ENCODE measurements at regions not wholly inside any gene's neighbourhood (a gene's known extent, or its start where the extent isn't known, plus 50 kb on each side); places are given as distances from the start of the nearest gene placed in this dataset.

DNA sequence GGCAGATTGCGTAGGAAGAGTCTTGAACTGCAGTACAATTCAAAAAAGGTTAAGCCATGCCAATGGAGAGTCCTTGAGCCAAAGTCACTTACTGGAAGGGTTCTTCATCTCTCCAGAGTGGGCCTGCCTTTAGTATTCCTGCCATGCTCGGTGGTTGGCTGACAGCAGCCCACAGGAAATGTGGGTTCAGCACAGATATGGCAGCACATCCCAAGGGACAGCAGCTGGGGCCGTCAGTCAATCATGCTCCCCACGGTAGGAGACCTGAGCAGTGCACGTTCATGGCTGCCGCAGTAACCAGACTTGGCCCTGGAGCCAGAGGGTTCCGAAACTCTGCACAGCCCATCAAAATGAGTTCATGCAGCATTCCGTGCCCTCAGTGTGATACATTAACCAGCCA, 63.6 kb upstream of the SIRPA start:
- H3K9ac ChIP-seq, result no peak overlapping the region
- no peak overlapping the region for H3K4me2 ChIP-seq (ENCODE audit: unreplicated experiment)
- no peak overlapping the region for H2AFZ ChIP-seq
- no peaks in the 10 kb centered on the region for H3K27me3 ChIP-seq (replicated peaks; ENCODE audit: insufficient read depth)
- H3K9me2 ChIP-seq (ENCODE audit: insufficient read depth), result no peaks in the 10 kb centered on the region
- TF ChIP-seq EZH2 (IDR thresholded peaks at IDR 0.05; ENCODE audit: insufficient read depth, poor library complexity, severe bottlenecking) (no peak), EZH2phosphoT487 (IDR thresholded peaks at IDR 0.05; ENCODE audit: insufficient read depth, low read depth) (no peak)
- no peak overlapping the region for H3K27ac ChIP-seq
- no peak for DNase-seq
- no peaks in the 10 kb centered on the region for H4K20me1 ChIP-seq (ENCODE audit: insufficient read depth)
- peaks cover 42% of the 10 kb centered on the region for H3K4me1 ChIP-seq (ENCODE audit: insufficient read depth)
- no peaks in the 10 kb centered on the region for H3K79me2 ChIP-seq (ENCODE audit: insufficient read depth)
- in situ Hi-C loops (cut with MboI), result no loop called here
- no peaks in the 10 kb centered on the region for H3K36me3 ChIP-seq (ENCODE audit: low read depth)
- no peaks in the 10 kb centered on the region; the same call in 1 of the 2 replicates for H3F3A ChIP-seq (ENCODE audit: insufficient read depth)
- whole genome bisulfite sequencing, 2 experiments (ENCODE audit: low coverage in 1 of 2, low lambda C conversion rate in 2 of 2, missing lambda C conversion rate in 2 of 2), result 91 to 94% methylated on average over 8 of the region's 8 CpGs
- no peaks in the 10 kb centered on the region for H3K9me3 ChIP-seq (ENCODE audit: low read depth)
- no peak overlapping the region for H3K4me3 ChIP-seq

DNA sequence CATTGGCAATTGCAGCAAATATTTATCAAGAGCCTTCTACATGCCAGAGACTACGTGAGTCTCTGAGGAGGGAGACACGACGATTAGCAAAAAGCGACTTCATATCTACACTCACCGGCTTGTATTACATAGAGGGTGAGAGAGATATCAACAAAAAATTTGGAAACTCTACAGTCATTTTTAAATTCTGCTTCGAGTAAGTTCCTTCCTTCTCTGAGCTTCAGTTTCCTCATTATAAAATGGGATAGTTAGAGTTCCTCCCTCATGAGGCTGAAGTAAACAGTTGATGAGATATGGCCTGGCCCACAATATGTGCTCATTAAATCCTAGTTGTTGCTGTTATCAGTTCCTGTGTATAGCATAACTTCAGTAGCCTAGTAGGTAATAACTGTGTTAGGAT, 64.1 kb upstream of the SIRPA start:
- Histone ChIP-seq H2AFZ (no peak overlapping the region), H4K20me1 (ENCODE audit: insufficient read depth) (no peaks in the 10 kb centered on the region), H3K27ac (peak overlapping the region; percentile 72; the same call in 1 of the 2 replicates), H3K36me3 (ENCODE audit: low read depth) (no peaks in the 10 kb centered on the region), H3K9me3 (ENCODE audit: low read depth) (no peaks in the 10 kb centered on the region), H3K9ac (no peak overlapping the region), H3K27me3 (replicated peaks; ENCODE audit: insufficient read depth) (no peaks in the 10 kb centered on the region), H3K4me3 (no peak overlapping the region), H3K79me2 (ENCODE audit: insufficient read depth) (no peaks in the 10 kb centered on the region), H3F3A (ENCODE audit: insufficient read depth) (peaks cover 5% of the 10 kb centered on the region; the same call in 1 of the 2 replicates), H3K4me2 (ENCODE audit: unreplicated experiment) (no peak overlapping the region), H3K4me1 (ENCODE audit: insufficient read depth) (peaks cover 42% of the 10 kb centered on the region), H3K9me2 (ENCODE audit: insufficient read depth) (no peaks in the 10 kb centered on the region)
- in situ Hi-C loops (cut with MboI), result no loop called here
- TF ChIP-seq EZH2 (IDR thresholded peaks at IDR 0.05; ENCODE audit: insufficient read depth, poor library complexity, severe bottlenecking), result no peak
- no peak for TF ChIP-seq EZH2phosphoT487 (IDR thresholded peaks at IDR 0.05; ENCODE audit: insufficient read depth, low read depth)
- 77 to 87% methylated on average over 6 of the region's 6 CpGs for WGBS, 2 experiments (ENCODE audit: low coverage in 1 of 2, low lambda C conversion rate in 2 of 2, missing lambda C conversion rate in 2 of 2)
- no peak for DNase-seq

- Histone ChIP-seq H3K4me2 (ENCODE audit: unreplicated experiment) (peak overlapping the region; percentile 41), H3F3A (ENCODE audit: insufficient read depth) (peaks cover 8% of the 10 kb centered on the region; the same call in 1 of the 2 replicates), H3K79me2 (ENCODE audit: insufficient read depth) (no peaks in the 10 kb centered on the region), H3K9me2 (ENCODE audit: insufficient read depth) (no peaks in the 10 kb centered on the region), H2AFZ (no peak overlapping the region), H4K20me1 (ENCODE audit: insufficient read depth) (no peaks in the 10 kb centered on the region), H3K4me3 (no peak overlapping the region), H3K9ac (peak overlapping the region; percentile 29), H3K9me3 (ENCODE audit: low read depth) (no peaks in the 10 kb centered on the region), H3K4me1 (ENCODE audit: insufficient read depth) (peaks cover 44% of the 10 kb centered on the region), H3K27ac (peak overlapping the region; percentile 72), H3K36me3 (ENCODE audit: low read depth) (no peaks in the 10 kb centered on the region), H3K27me3 (replicated peaks; ENCODE audit: insufficient read depth) (no peaks in the 10 kb centered on the region)
- 0 to 3% methylated on average over 7 of the region's 7 CpGs for WGBS, 2 experiments (ENCODE audit: low coverage in 1 of 2, low lambda C conversion rate in 2 of 2, missing lambda C conversion rate in 2 of 2)
- peak; percentile 100 for DNase-seq
- in situ Hi-C loops (cut with MboI), result no loop called here
- TF ChIP-seq EZH2 (IDR thresholded peaks at IDR 0.05; ENCODE audit: insufficient read depth, poor library complexity, severe bottlenecking) (no peak), EZH2phosphoT487 (IDR thresholded peaks at IDR 0.05; ENCODE audit: insufficient read depth, low read depth) (no peak)
Observed at GRCh38 chr20:1830240-1830639, 65.0 kb upstream of the SIRPA start.

GRCh38 chr20:1829531-1829930, 65.7 kb upstream of the SIRPA start:
- Histone ChIP-seq H3K27ac (peak overlapping the region; percentile 72), H3K9ac (peak overlapping the region; percentile 21; the same call in 1 of the 2 replicates)

GRCh38 chr20:1828786-1829131, 66.4 kb upstream of the SIRPA start:
- Histone ChIP-seq H3K4me2 (ENCODE audit: unreplicated experiment) (no peak overlapping the region), H3K9me2 (ENCODE audit: insufficient read depth) (no peaks in the 10 kb centered on the region), H3K27ac (peak overlapping the region; percentile 72), H3K9me3 (ENCODE audit: low read depth) (no peaks in the 10 kb centered on the region), H3K79me2 (ENCODE audit: insufficient read depth) (no peaks in the 10 kb centered on the region), H3F3A (ENCODE audit: insufficient read depth) (peaks cover 14% of the 10 kb centered on the region), H3K27me3 (replicated peaks; ENCODE audit: insufficient read depth) (no peaks in the 10 kb centered on the region), H3K4me1 (ENCODE audit: insufficient read depth) (peaks cover 46% of the 10 kb centered on the region), H2AFZ (no peak overlapping the region), H3K4me3 (no peak overlapping the region), H3K36me3 (ENCODE audit: low read depth) (no peaks in the 10 kb centered on the region), H4K20me1 (ENCODE audit: insufficient read depth) (no peaks in the 10 kb centered on the region), H3K9ac (no peak overlapping the region)
- in situ Hi-C loops (cut with MboI), result no loop called here
- WGBS, 2 experiments (ENCODE audit: low coverage in 1 of 2, low lambda C conversion rate in 2 of 2, missing lambda C conversion rate in 2 of 2), result 88 to 95% methylated on average over 1 of the region's 1 CpG
- no peak for TF ChIP-seq EZH2 (IDR thresholded peaks at IDR 0.05; ENCODE audit: insufficient read depth, poor library complexity, severe bottlenecking)
- no peak for TF ChIP-seq EZH2phosphoT487 (IDR thresholded peaks at IDR 0.05; ENCODE audit: insufficient read depth, low read depth)
- DNase-seq, result no peak

More at GRCh38 chr20:1829531-1829930, 65.7 kb upstream of the SIRPA start:
- Histone ChIP-seq H3K79me2 (ENCODE audit: insufficient read depth) (no peaks in the 10 kb centered on the region), H3K27me3 (replicated peaks; ENCODE audit: insufficient read depth) (no peaks in the 10 kb centered on the region), H3F3A (ENCODE audit: insufficient read depth) (peaks cover 14% of the 10 kb centered on the region), H3K36me3 (ENCODE audit: low read depth) (no peaks in the 10 kb centered on the region), H3K4me1 (ENCODE audit: insufficient read depth) (peaks cover 45% of the 10 kb centered on the region), H2AFZ (no peak overlapping the region), H3K9me3 (ENCODE audit: low read depth) (no peaks in the 10 kb centered on the region), H3K9me2 (ENCODE audit: insufficient read depth) (no peaks in the 10 kb centered on the region), H3K4me2 (ENCODE audit: unreplicated experiment) (no peak overlapping the region), H4K20me1 (ENCODE audit: insufficient read depth) (no peaks in the 10 kb centered on the region), H3K4me3 (no peak overlapping the region)
- in situ Hi-C loops (cut with MboI), result no loop called here
- no peak for DNase-seq
- no peak for TF ChIP-seq EZH2phosphoT487 (IDR thresholded peaks at IDR 0.05; ENCODE audit: insufficient read depth, low read depth)
- no peak for TF ChIP-seq EZH2 (IDR thresholded peaks at IDR 0.05; ENCODE audit: insufficient read depth, poor library complexity, severe bottlenecking)
- 68 to 70% methylated on average over 9 of the region's 9 CpGs for WGBS, 2 experiments (ENCODE audit: low coverage in 1 of 2, low lambda C conversion rate in 2 of 2, missing lambda C conversion rate in 2 of 2)

Data from GM23248 (cell line).